HEK293 (cell line): ENCODE measurements at regions not wholly inside any gene's neighbourhood (a gene's known extent, or its start where the extent isn't known, plus 50 kb on each side); places are given as distances from the start of the nearest gene placed in this dataset.

ENCODE experiments used
- CTCF ChIA-PET: fragments of 350-600 bp; formaldehyde crosslinking; extraction: SDS; loops from one replicate; lab custom pipeline; 2021; ENCODE audit warnings: antibody characterized with exemption; lab: Yijun Ruan, JAX
- POLR2A ChIA-PET: fragments of 300-600 bp; formaldehyde crosslinking; extraction: SDS; loops from one replicate; lab custom pipeline; 2020; ENCODE audit warnings: antibody characterized with exemption, inconsistent platforms; lab: Yijun Ruan, JAX
- H3K27ac ChIP-seq: fragments of 200-500 bp; sonication (Bioruptor generic); 2 replicates; pipeline ENCODE4 v1.5.1; 2014; ENCODE audit warnings: low read depth, low read length, control low read depth, inconsistent platforms; ENCODE audit errors: extremely low read depth
- H3K36me3 ChIP-seq, 2 experiments: fragments of 200-500 bp in 1 of 2; sonication (Bioruptor generic) in 1 of 2; 1 replicate in 1 of 2; 2 replicates in 1 of 2; pipeline ENCODE4 v1.5.1; 2014 to 2017; ENCODE audit warnings: inconsistent platforms in 2 of 2, low read length in 2 of 2; ENCODE audit not compliant: control insufficient read depth in 2 of 2, insufficient read depth in 1 of 2
- H3K4me1 ChIP-seq: fragments of 200-500 bp; sonication (Bioruptor generic); 2 replicates; pipeline ENCODE4 v1.5.1; 2014; ENCODE audit warnings: mild to moderate bottlenecking, low read length, inconsistent platforms; ENCODE audit not compliant: control insufficient read depth, insufficient read depth
- H3K4me3 ChIP-seq: 2 replicates; pipeline ENCODE4 v1.5.1; 2011; ENCODE audit warnings: low read depth, mild to moderate bottlenecking, control low read depth, low read length, moderate library complexity
- H3K9me3 ChIP-seq: fragments of 200-500 bp; sonication (Bioruptor generic); 2 replicates; pipeline ENCODE4 v1.5.1; 2014; ENCODE audit warnings: low read depth, low read length, inconsistent platforms; ENCODE audit not compliant: control insufficient read depth, insufficient read depth
- GLIS1 ChIP-seq: fragments of 450-650 bp; formaldehyde crosslinking; IDR thresholded peaks from 2 replicates; pipeline ENCODE4 v1.5.1; 2016; ENCODE audit warnings: missing biosample characterization, missing genetic modification characterization
- KLF8 ChIP-seq: fragments of 450-650 bp; formaldehyde crosslinking; IDR thresholded peaks from 2 replicates; pipeline ENCODE4 v1.5.1; 2016; ENCODE audit warnings: missing biosample characterization, missing genetic modification characterization
- KLF9 ChIP-seq: fragments of 450-650 bp; formaldehyde crosslinking; IDR thresholded peaks from 2 replicates; pipeline ENCODE4 v1.5.1; 2016; ENCODE audit warnings: missing biosample characterization, missing genetic modification characterization, low read depth
- MZF1 ChIP-seq: fragments of 450-650 bp; formaldehyde crosslinking; IDR thresholded peaks from 2 replicates; pipeline ENCODE4 v1.5.1; 2017; ENCODE audit warnings: missing biosample characterization, missing genetic modification characterization, borderline replicate concordance
- RBAK ChIP-seq: fragments of 450-650 bp; formaldehyde crosslinking; IDR thresholded peaks from 2 replicates; pipeline ENCODE4 v1.5.1; 2016; ENCODE audit warnings: missing biosample characterization, missing genetic modification characterization
- SETDB1 ChIP-seq: IDR thresholded peaks from one replicate; pipeline ENCODE4 v1.6.1; 2017; ENCODE audit warnings: mild to moderate bottlenecking, low read length, moderate library complexity, mixed read lengths; ENCODE audit not compliant: insufficient read length
- YY2 ChIP-seq: fragments of 450-650 bp; formaldehyde crosslinking; IDR thresholded peaks from 2 replicates; pipeline ENCODE4 v1.5.1; 2016; ENCODE audit warnings: missing biosample characterization, missing genetic modification characterization
- ZBTB17 ChIP-seq: fragments of 450-650 bp; formaldehyde crosslinking; IDR thresholded peaks from 2 replicates; pipeline ENCODE4 v1.5.1; 2016; ENCODE audit warnings: missing biosample characterization, missing genetic modification characterization
- ZNF112 ChIP-seq: fragments of 450-650 bp; formaldehyde crosslinking; IDR thresholded peaks from 2 replicates; pipeline ENCODE4 v1.5.0; 2017; ENCODE audit warnings: missing biosample characterization, missing genetic modification characterization
- ZNF140 ChIP-seq: fragments of 450-650 bp; formaldehyde crosslinking; IDR thresholded peaks from 2 replicates; pipeline ENCODE4 v1.5.1; 2016; ENCODE audit warnings: missing biosample characterization, missing genetic modification characterization
- ZNF2 ChIP-seq: fragments of 450-650 bp; formaldehyde crosslinking; IDR thresholded peaks from 2 replicates; pipeline ENCODE4 v1.5.1; 2016; ENCODE audit warnings: missing biosample characterization, missing genetic modification characterization
- ZNF223 ChIP-seq: fragments of 450-650 bp; formaldehyde crosslinking; IDR thresholded peaks from 2 replicates; pipeline ENCODE4 v1.5.1; 2016; ENCODE audit warnings: missing biosample characterization, missing genetic modification characterization
- ZNF391 ChIP-seq: fragments of 450-650 bp; formaldehyde crosslinking; IDR thresholded peaks from 2 replicates; pipeline ENCODE4 v1.5.1; 2016; ENCODE audit warnings: low read depth, missing biosample characterization, missing genetic modification characterization, borderline replicate concordance
- ZNF394 ChIP-seq: fragments of 450-650 bp; formaldehyde crosslinking; IDR thresholded peaks from 2 replicates; pipeline ENCODE4 v1.5.1; 2016; ENCODE audit warnings: missing biosample characterization, missing genetic modification characterization, mild to moderate bottlenecking, moderate library complexity, borderline replicate concordance
- ZNF558 ChIP-seq: fragments of 450-650 bp; formaldehyde crosslinking; IDR thresholded peaks from 2 replicates; pipeline ENCODE4 v1.5.1; 2016; ENCODE audit warnings: missing biosample characterization, missing genetic modification characterization
- ZNF560 ChIP-seq: fragments of 450-650 bp; formaldehyde crosslinking; IDR thresholded peaks from 2 replicates; pipeline ENCODE4 v1.5.1; 2017; ENCODE audit warnings: missing biosample characterization, missing genetic modification characterization, borderline replicate concordance
- ZNF658 ChIP-seq: fragments of 450-650 bp; formaldehyde crosslinking; IDR thresholded peaks from 2 replicates; pipeline ENCODE4; 2016; ENCODE audit warnings: missing biosample characterization, missing genetic modification characterization
- ZNF664 ChIP-seq: fragments of 450-650 bp; formaldehyde crosslinking; IDR thresholded peaks from 2 replicates; pipeline ENCODE4 v1.5.1; 2016; ENCODE audit warnings: missing biosample characterization, missing genetic modification characterization
- ZNF747 ChIP-seq: fragments of 450-650 bp; formaldehyde crosslinking; IDR thresholded peaks from 2 replicates; pipeline ENCODE4 v1.5.1; 2016; ENCODE audit warnings: missing biosample characterization, missing genetic modification characterization
- ZNF76 ChIP-seq: fragments of 450-650 bp; formaldehyde crosslinking; IDR thresholded peaks from 2 replicates; pipeline ENCODE4; 2016; ENCODE audit warnings: low read depth, missing biosample characterization, missing genetic modification characterization, borderline replicate concordance
- TF ChIP-seq, protein P1 (sequence below): fragments of 450-650 bp; formaldehyde crosslinking; IDR thresholded peaks from 2 replicates; pipeline ENCODE4 v1.5.1; 2016; ENCODE audit warnings: missing biosample characterization, missing genetic modification characterization
- TF ChIP-seq, protein P2 (sequence below): IDR thresholded peaks from 2 replicates; pipeline ENCODE4 v1.6.1; 2011; ENCODE audit warnings: mild to moderate bottlenecking, low read depth, low read length, borderline replicate concordance

DNA sequence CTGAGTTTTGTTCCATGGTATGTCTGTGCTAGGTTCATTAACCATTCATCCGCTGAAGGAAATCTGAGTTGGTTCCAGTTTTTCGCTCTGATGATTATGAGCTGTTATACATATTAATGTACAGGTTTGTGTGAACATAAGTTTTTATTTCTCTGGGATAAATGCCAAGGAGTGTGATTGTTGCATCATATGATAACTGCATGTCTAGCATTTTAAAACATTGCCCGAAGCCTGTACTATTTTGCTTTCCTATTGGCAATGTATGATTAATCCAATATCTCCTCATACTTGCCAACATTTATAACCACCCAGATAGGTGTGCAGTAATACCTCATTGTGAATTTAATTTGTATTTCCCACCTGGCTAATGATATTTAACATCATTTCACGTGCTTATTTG is 322.7 kb downstream of the ZNF326 start (continued):
- TF ChIP-seq ZNF391 (tag by site-specific recombination) (no peak), ZNF223 (no peak)

DNA sequence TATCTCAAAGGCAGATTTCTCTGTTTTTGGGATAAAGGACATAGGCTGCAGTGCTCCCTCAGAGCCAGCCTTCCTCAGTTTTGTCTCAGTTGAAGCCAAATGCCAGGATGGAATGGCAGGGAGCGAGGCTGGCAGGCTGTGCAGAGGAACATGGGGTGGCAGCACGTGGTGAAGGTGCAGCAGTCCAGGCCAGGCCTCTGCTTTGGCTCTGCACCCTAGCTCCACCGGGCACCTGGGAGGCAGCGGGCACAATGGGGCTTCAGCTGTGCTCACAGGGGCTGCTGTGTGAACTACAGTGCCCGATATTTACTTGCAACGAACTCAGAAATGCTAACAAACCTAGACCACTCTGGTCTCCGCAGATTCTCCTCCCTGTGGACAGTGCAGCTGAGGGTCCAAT is 319.6 kb downstream of the ZNF326 start:
- no peak overlapping the region for H3K27ac ChIP-seq
- H3K4me1 ChIP-seq: no peaks in the 10 kb centered on the region
- no peaks in the 10 kb centered on the region for H3K36me3 ChIP-seq
- ChIA-PET POLR2A (no interaction called here), CTCF (no interaction called here)
- TF ChIP-seq RBAK (tag by site-specific recombination) (no peak), ZNF747 (tag by site-specific recombination) (no peak), ZBTB17 (tag by site-specific recombination) (no peak), ZNF658 (tag by site-specific recombination) (no peak), KLF9 (no peak), GLIS1 (tag by site-specific recombination) (no peak), ZNF112 (tag by site-specific recombination) (no peak), YY2 (no peak), KLF8 (tag by site-specific recombination) (no peak), ZNF394 (tag by site-specific recombination) (no peak)
- TF ChIP-seq, protein P1, sequence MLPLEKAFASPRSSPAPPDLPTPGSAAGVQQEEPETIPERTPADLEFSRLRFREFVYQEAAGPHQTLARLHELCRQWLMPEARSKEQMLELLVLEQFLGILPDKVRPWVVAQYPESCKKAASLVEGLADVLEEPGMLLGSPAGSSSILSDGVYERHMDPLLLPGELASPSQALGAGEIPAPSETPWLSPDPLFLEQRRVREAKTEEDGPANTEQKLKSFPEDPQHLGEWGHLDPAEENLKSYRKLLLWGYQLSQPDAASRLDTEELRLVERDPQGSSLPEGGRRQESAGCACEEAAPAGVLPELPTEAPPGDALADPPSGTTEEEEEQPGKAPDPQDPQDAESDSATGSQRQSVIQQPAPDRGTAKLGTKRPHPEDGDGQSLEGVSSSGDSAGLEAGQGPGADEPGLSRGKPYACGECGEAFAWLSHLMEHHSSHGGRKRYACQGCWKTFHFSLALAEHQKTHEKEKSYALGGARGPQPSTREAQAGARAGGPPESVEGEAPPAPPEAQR (tag by site-specific recombination): no peak
- TF ChIP-seq, protein P2, sequence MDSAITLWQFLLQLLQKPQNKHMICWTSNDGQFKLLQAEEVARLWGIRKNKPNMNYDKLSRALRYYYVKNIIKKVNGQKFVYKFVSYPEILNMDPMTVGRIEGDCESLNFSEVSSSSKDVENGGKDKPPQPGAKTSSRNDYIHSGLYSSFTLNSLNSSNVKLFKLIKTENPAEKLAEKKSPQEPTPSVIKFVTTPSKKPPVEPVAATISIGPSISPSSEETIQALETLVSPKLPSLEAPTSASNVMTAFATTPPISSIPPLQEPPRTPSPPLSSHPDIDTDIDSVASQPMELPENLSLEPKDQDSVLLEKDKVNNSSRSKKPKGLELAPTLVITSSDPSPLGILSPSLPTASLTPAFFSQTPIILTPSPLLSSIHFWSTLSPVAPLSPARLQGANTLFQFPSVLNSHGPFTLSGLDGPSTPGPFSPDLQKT: no peak
- no peaks in the 10 kb centered on the region for H3K9me3 ChIP-seq
- H3K4me3 ChIP-seq: no peak overlapping the region

DNA sequence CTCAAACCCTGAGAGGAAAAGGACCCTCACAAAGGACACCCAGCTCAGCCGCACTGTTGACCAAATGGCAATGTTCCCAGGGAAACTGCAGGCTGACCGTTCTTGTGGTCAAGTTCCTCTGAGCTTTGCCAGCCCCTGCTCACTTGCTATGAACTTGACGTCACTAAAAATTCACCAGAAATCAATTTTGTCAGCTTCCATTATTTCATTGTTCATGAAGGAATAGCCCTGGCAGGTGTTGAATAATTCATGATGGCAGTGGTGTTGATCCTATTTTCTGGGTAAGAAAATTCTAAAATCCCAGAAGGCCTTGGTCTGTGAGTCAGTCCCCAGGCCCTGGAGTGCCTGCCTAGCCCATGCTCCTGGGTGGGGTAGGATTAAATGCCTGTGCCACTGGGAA is 318.9 kb downstream of the ZNF326 start:
- CTCF ChIA-PET: no interaction called here

DNA sequence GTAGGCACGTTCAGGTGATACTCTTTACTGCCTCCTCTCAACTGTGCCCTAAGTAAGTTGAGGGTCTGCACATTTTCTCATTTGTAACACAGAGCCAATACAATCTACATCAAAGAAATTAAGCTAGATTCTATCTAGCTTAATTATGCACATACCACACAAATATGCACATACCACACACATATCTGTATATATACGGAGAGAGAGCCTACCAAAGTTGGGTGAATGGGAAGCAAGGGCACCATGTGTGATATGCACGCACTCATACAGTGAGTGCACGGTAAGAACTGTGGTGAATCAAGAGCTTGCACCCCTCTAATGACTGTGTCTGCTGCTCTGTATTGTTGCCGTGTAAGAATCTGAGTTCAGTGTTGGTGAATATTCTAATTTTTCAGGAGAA is 314.9 kb downstream of the ZNF326 start:
- POLR2A ChIA-PET: no interaction called here
- no peak for TF ChIP-seq KLF9
- TF ChIP-seq ZNF664: no peak
- TF ChIP-seq ZNF558: no peak
- TF ChIP-seq ZNF2 (tag by site-specific recombination): no peak
- TF ChIP-seq ZNF560 (tag by site-specific recombination): no peak
- TF ChIP-seq ZNF140: no peak
- no peak for TF ChIP-seq MZF1
- no peak for TF ChIP-seq ZNF76 (tag by site-specific recombination)
- TF ChIP-seq, all 188 proteins: peak for 0
- Histone ChIP-seq H3K36me3 (no peaks in the 10 kb centered on the region), H3K9me3 (no peaks in the 10 kb centered on the region), H3K4me1 (no peaks in the 10 kb centered on the region), H3K4me3 (no peak overlapping the region), H3K27ac (no peak overlapping the region)
- CTCF ChIA-PET: no interaction called here

More for the DNA sequence above, 318.9 kb downstream of the ZNF326 start:
- Histone ChIP-seq H3K4me1 (no peaks in the 10 kb centered on the region), H3K9me3 (no peaks in the 10 kb centered on the region), H3K27ac (no peak overlapping the region), H3K4me3 (no peak overlapping the region), H3K36me3 (no peaks in the 10 kb centered on the region)
- TF ChIP-seq SETDB1: no peak
- POLR2A ChIA-PET: no interaction called here
